HEK293T (cell line): ENCODE measurements at regions not wholly inside any gene's neighbourhood (a gene's known extent, or its start where the extent isn't known, plus 50 kb on each side); places are given as distances from the start of the nearest gene placed in this dataset.
A peak's percentile ranks its signal among the peaks of the same experiment; 100 is the strongest.

Experiments
- CTCF ChIA-PET: fragments of 350-600 bp; formaldehyde crosslinking; extraction: SDS; loops from one replicate; lab custom pipeline; 2021; ENCODE audit warnings: antibody characterized with exemption, inconsistent platforms; lab: Yijun Ruan, JAX
- POLR2A ChIA-PET: fragments of 350-600 bp; formaldehyde crosslinking; extraction: SDS; loops from one replicate; lab custom pipeline; 2020; ENCODE audit warnings: antibody characterized with exemption, inconsistent platforms; lab: Yijun Ruan, JAX
- DNase-seq: peaks from one replicate; pipeline ENCODE4 v3.0.0; 2012; ENCODE audit warnings: mixed read lengths; ENCODE audit errors: extremely low spot score
- ARNT ChIP-seq: fragments of 450-650 bp; IDR thresholded peaks from 2 replicates; pipeline ENCODE4 v1.6.1; 2017; ENCODE audit warnings: mild to moderate bottlenecking
- BHLHE40 ChIP-seq: fragments of 450-650 bp; IDR thresholded peaks from 2 replicates; pipeline ENCODE4 v1.6.1; 2016; ENCODE audit warnings: mild to moderate bottlenecking, moderate library complexity, borderline replicate concordance
- CTBP1 ChIP-seq: fragments of 450-650 bp; IDR thresholded peaks from 2 replicates; pipeline ENCODE4 v1.6.1; 2016; ENCODE audit warnings: borderline replicate concordance
- ELF4 ChIP-seq: fragments of 450-650 bp; IDR thresholded peaks from 2 replicates; pipeline ENCODE4 v1.6.1; 2017; ENCODE audit warnings: antibody characterized with exemption
- FOXA1 ChIP-seq: fragments of 450-650 bp; IDR thresholded peaks from 2 replicates; pipeline ENCODE4 v1.6.1; 2016; ENCODE audit warnings: mild to moderate bottlenecking
- FOXK2 ChIP-seq: fragments of 450-650 bp; IDR thresholded peaks from 2 replicates; pipeline ENCODE4 v1.6.1; 2016; ENCODE audit warnings: mild to moderate bottlenecking
- FOXM1 ChIP-seq: fragments of 450-650 bp; IDR thresholded peaks from 2 replicates; pipeline ENCODE4 v1.6.1; 2017; ENCODE audit warnings: mild to moderate bottlenecking, borderline replicate concordance
- HDGF ChIP-seq: fragments of 450-650 bp; IDR thresholded peaks from 2 replicates; pipeline ENCODE4 v1.6.1; 2017; ENCODE audit warnings: antibody characterized with exemption, borderline replicate concordance
- L3MBTL2 ChIP-seq: fragments of 450-650 bp; conservative IDR thresholded peaks from 2 replicates; pipeline ENCODE4 v1.6.1; 2016; ENCODE audit warnings: mild to moderate bottlenecking
- LEF1 ChIP-seq: fragments of 450-650 bp; IDR thresholded peaks from 2 replicates; pipeline ENCODE4 v1.6.1; 2017; ENCODE audit warnings: mild to moderate bottlenecking, borderline replicate concordance
- NFRKB ChIP-seq: fragments of 450-650 bp; IDR thresholded peaks from 2 replicates; pipeline ENCODE4 v1.6.1; 2016; ENCODE audit warnings: mild to moderate bottlenecking, moderate library complexity
- SP1 ChIP-seq: fragments of 450-650 bp; IDR thresholded peaks from 2 replicates; pipeline ENCODE4 v1.6.1; 2017
- SUZ12 ChIP-seq: fragments of 450-650 bp; IDR thresholded peaks from 2 replicates; pipeline ENCODE4 v1.6.1; 2016; ENCODE audit warnings: mild to moderate bottlenecking
- TARDBP ChIP-seq: fragments of 450-650 bp; IDR thresholded peaks from 2 replicates; pipeline ENCODE4 v1.6.1; 2016
- ZNF384 ChIP-seq: fragments of 450-650 bp; IDR thresholded peaks from 2 replicates; pipeline ENCODE4 v1.6.1; 2016
- TF ChIP-seq, protein P1 (sequence below): fragments of 450-650 bp; IDR thresholded peaks from 2 replicates; pipeline ENCODE4 v1.6.1; 2016

DNA sequence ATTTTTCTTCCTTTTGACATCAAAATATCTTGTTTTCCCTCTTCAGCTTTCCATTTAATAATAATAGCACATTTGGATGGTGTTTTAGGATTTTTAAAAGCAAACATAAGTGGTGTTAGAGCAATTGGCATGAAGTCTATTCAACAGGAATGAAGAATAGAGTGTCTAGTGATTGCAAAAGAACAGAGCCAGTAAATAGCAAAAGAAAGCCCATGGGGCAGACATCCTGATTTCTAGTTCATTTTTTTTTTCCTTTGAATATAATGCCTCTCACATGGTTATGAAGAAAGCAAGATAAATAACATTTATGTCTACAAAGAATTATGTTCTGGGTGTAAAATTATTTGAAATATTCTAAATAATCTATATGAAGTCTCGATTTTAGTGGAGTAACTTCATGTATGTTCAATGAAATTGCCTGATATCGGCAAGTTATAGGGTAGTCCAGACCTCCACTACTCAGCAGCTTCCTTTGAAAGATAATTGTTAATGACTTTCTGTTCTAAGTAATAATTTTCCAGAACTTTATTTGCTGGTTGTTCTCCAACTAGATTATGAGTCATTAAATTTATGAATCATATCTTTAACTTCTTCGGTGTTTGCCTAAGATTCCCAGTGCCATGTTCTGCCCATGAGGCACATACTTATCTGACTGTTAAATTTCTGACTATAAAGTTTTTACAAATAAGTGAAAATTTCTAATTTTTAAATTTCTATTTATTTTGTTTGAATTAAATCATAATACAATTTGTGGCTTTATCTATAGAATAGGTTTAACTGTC lies 587.9 kb downstream of the TLL1 start:
- DNase-seq = no peak
- TF ChIP-seq FOXM1 (no peak), BHLHE40 (no peak), ZNF384 (no peak), CTBP1 (no peak), FOXA1 (no peak), L3MBTL2 (no peak), HDGF (no peak), TARDBP (no peak), ELF4 (no peak), SUZ12 (no peak), LEF1 (no peak), ARNT (no peak), NFRKB (no peak), FOXK2 (no peak), SP1 (no peak)
- TF ChIP-seq, protein P1, sequence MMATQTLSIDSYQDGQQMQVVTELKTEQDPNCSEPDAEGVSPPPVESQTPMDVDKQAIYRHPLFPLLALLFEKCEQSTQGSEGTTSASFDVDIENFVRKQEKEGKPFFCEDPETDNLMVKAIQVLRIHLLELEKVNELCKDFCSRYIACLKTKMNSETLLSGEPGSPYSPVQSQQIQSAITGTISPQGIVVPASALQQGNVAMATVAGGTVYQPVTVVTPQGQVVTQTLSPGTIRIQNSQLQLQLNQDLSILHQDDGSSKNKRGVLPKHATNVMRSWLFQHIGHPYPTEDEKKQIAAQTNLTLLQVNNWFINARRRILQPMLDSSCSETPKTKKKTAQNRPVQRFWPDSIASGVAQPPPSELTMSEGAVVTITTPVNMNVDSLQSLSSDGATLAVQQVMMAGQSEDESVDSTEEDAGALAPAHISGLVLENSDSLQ = no peak
- ChIA-PET POLR2A (no interaction called here), CTCF (no interaction called here)

DNA sequence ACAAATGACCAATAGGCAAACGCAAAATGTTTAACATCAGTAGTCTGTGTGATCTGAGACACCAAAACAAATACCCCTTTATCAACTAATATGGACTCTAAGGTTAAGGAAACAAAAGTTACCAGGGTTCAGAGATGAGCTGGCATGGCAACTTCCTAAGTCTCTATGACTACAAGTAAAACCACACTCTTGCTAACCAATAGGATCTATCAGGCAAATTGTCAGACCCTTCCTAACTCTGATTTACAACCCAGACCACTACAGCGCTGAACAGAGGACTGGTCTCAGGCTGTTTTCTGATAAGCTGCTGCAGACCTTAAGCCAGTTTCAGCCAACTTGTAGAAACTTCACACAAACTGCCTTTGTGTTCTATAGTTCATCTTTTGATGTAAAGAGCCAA lies 608.0 kb downstream of the TLL1 start:
- TF ChIP-seq SUZ12 (no peak), BHLHE40 (no peak), CTBP1 (no peak), TARDBP (no peak), ARNT (no peak), ZNF384 (no peak), LEF1 (no peak), FOXK2 (no peak), NFRKB (no peak)
- TF ChIP-seq, protein P1 = no peak
- ChIA-PET CTCF (interaction anchor here (0.6 kb wide), 1 partner anchor 586 kb away, joined by 3 read pairs; no protein-coding TSS in a partner anchor), POLR2A (no interaction called here)
- no peak for DNase-seq

DNA sequence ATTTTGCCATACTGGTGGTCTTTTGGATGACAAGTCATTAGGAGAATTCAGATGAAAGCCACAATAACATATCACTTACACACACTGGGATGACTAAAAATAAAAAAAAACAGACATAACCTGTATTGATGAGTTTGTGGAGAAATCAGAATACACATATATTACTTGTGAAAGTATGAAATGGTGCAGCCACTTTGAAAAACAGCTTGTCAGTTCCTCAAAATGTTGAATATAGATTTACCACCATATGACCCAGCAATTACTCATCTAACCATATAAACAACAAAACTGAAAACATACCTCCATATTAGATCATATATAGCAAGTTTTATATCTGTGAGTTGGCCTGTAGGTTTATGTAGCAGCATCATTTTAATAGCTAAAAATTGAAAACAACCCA lies 608.7 kb downstream of the TLL1 start:
- DNase-seq = no peak
- POLR2A ChIA-PET = no interaction called here
- CTCF ChIA-PET = no interaction called here
- TF ChIP-seq FOXK2 = no peak
- TF ChIP-seq ARNT = no peak

DNA sequence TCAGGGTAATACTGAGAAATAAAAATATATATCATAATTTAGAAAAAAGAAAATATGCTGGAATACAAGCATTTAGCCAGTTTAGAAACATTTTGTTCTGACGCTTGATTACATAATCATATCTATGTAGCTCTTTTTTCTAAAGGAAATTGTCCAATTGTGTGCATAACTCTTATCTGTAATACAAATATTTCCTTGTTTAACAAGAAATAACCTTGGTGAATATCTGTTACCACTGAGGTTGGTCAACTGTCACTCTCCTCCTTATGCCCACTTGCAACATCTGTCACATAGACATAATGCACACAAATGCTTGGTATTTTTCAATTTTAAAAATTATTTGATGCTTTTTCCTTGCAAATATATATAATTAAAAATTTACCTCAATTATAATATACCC lies 609.7 kb downstream of the TLL1 start:
- ChIA-PET POLR2A (no interaction called here), CTCF (no interaction called here)

DNA sequence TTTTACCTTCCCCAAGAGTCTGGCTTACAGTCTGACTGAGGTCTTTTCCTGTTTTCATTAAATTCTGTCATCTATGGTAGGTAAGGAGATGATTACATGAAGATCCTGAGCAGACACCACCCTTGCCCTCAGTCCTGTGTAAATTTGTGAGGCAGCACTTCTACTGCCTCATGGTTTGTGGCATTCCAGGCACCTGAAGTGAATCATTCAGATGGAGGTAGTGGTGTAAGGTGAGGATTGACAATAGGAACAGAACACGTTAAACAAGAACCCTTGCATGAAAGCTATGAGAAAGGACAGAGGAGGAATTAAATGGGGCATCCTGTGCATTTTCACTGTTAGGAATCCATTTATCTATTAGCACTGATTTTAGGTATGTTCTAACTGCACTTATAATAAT lies 618.6 kb downstream of the TLL1 start:
- no peak for DNase-seq
- CTCF ChIA-PET = no interaction called here
- TF ChIP-seq SP1 = no peak
- no peak for TF ChIP-seq NFRKB
- TF ChIP-seq LEF1 = no peak
- no peak for TF ChIP-seq CTBP1
- no peak for TF ChIP-seq ZNF384
- POLR2A ChIA-PET = no interaction called here

More for the DNA sequence above, 609.7 kb downstream of the TLL1 start:
- TF ChIP-seq ARNT = no peak
- no peak for TF ChIP-seq L3MBTL2
- TF ChIP-seq SUZ12 = no peak
- TF ChIP-seq, protein P1 = no peak
- no peak for TF ChIP-seq SP1
- TF ChIP-seq CTBP1 = no peak
- no peak for TF ChIP-seq TARDBP
- no peak for TF ChIP-seq LEF1
- DNase-seq = no peak

DNA sequence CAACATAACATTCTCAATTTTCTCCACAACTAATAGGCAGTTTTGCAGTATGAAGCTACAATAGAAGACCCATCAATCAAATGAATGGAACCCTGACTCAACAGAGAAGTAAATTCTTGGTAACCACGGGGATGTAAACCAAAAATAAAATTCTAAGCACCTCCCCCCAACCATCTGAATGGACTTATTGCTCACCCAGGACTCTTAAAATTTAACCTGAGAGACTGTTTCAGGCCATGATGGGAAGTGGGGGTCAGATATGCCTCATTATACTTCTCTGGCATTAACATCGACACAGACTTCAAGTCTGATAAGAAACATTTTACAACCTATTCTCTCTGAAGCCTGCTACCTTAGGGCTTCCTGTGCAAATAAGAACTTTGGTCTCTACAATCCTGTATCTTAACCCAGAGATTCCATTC lies 620.9 kb downstream of the TLL1 start:
- CTCF ChIA-PET = no interaction called here
- POLR2A ChIA-PET = no interaction called here
- DNase-seq = no peak
- TF ChIP-seq, protein P1 = peak; percentile 51
- TF ChIP-seq HDGF = no peak

DNA sequence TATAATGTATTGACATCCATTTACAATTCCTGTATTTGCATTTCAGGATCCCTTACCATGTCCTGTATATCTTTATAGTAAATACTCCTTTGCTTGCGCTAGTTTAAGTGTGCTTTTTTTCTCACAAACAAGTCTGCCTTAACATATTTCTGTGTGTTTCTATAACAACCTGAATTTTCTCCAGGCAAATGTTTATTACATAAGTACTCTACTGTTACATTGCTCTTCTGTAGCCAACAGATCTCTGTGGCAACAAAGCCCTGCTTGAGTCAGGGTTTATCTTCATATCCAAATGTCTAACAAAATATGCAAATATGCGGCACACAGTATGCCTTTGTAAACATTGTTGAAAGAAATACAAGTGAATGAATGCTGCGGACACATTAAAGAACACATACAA lies 625.5 kb downstream of the TLL1 start:
- TF ChIP-seq SUZ12 (no peak), ELF4 (no peak), LEF1 (no peak), HDGF (no peak), NFRKB (no peak), FOXA1 (no peak), CTBP1 (no peak), BHLHE40 (no peak), TARDBP (no peak)
- POLR2A ChIA-PET = no interaction called here
- CTCF ChIA-PET = no interaction called here
- DNase-seq = no peak
